ENCODE measurements at regions not wholly inside any gene's neighbourhood (a gene's known extent, or its start where the extent isn't known, plus 50 kb on each side); places are given as distances from the start of the nearest gene placed in this dataset.
"Not testable (repeated sequence)": the region's sequence is repeated elsewhere in the genome, so short reads cannot be mapped to it uniquely, and the experiment has no call there.

DNA sequence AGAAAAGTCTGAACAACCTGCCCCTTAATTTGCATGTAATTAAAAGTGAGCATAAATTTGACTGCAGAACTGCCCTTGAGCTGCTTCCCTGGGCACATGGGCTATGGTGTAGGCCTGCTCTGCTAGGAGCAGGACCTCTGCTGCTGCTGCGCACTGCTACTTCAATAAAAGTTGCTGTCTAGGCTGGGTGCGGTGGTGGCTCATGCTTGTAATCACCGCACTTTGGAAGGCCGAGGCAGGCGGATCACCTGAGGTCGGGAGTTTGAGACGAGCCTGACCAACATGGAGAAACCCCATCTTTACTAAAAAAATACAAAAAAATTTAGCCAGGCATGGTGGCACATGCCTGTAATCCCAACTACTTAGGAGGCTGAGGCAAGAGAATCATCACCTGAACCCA is 355.7 kb downstream of the KCNJ2 start:
- TF ChIP-seq, protein P1, sequence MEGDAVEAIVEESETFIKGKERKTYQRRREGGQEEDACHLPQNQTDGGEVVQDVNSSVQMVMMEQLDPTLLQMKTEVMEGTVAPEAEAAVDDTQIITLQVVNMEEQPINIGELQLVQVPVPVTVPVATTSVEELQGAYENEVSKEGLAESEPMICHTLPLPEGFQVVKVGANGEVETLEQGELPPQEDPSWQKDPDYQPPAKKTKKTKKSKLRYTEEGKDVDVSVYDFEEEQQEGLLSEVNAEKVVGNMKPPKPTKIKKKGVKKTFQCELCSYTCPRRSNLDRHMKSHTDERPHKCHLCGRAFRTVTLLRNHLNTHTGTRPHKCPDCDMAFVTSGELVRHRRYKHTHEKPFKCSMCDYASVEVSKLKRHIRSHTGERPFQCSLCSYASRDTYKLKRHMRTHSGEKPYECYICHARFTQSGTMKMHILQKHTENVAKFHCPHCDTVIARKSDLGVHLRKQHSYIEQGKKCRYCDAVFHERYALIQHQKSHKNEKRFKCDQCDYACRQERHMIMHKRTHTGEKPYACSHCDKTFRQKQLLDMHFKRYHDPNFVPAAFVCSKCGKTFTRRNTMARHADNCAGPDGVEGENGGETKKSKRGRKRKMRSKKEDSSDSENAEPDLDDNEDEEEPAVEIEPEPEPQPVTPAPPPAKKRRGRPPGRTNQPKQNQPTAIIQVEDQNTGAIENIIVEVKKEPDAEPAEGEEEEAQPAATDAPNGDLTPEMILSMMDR (conservative IDR thresholded peaks at IDR 0.05 in 1 of 2, IDR thresholded peaks at IDR 0.05 in 1 of 2; ENCODE audit: extremely low read depth in 1 of 2, insufficient read depth in 1 of 2, low read depth in 1 of 2, low read length in 2 of 2): not testable (repeated sequence)
- TF ChIP-seq EZH2 (IDR thresholded peaks at IDR 0.05; ENCODE audit: borderline replicate concordance, low read length): not testable (repeated sequence)

Data from mammary epithelial cell (primary cell).